Endothelial cell (in vitro differentiated cells): ENCODE measurements at regions not wholly inside any gene's neighbourhood (a gene's known extent, or its start where the extent isn't known, plus 50 kb on each side); places are given as distances from the start of the nearest gene placed in this dataset.

Experiments
- DNase-seq: peaks from one replicate; pipeline ENCODE4 v3.0.0; 2021; ENCODE audit warnings: low spot score
- H3K27ac Mint-ChIP-seq: one replicate; pipeline ENCODE4 v1.8.0; 2021; ENCODE audit warnings: mixed read lengths, inconsistent platforms; ENCODE audit not compliant: unreplicated experiment
- H3K27me3 Mint-ChIP-seq: one replicate; pipeline ENCODE4 v1.8.0; 2021; ENCODE audit warnings: mild to moderate bottlenecking, moderate library complexity, mixed read lengths, inconsistent platforms; ENCODE audit not compliant: unreplicated experiment
- H3K36me3 Mint-ChIP-seq: one replicate; pipeline ENCODE4 v1.8.0; 2021; ENCODE audit warnings: mild to moderate bottlenecking, low read depth, mixed read lengths, inconsistent platforms; ENCODE audit not compliant: unreplicated experiment
- H3K4me1 Mint-ChIP-seq: one replicate; pipeline ENCODE4 v1.8.0; 2021; ENCODE audit warnings: mild to moderate bottlenecking, mixed read lengths, inconsistent platforms; ENCODE audit not compliant: unreplicated experiment
- H3K4me3 Mint-ChIP-seq: one replicate; pipeline ENCODE4 v1.8.0; 2021; ENCODE audit warnings: mild to moderate bottlenecking, mixed read lengths, inconsistent platforms; ENCODE audit not compliant: unreplicated experiment
- H3K9me3 Mint-ChIP-seq: one replicate; pipeline ENCODE4 v1.8.0; 2021; ENCODE audit warnings: mixed read lengths, inconsistent platforms; ENCODE audit not compliant: unreplicated experiment
- CTCF ChIP-seq: fragments of 200-600 bp; sonication (generic); IDR thresholded peaks from one replicate; pipeline ENCODE4 v1.5.0; 2021; ENCODE audit warnings: antibody characterized with exemption; ENCODE audit not compliant: unreplicated experiment

- Mint-ChIP-seq H3K36me3 (no peaks in the 10 kb centered on the region), H3K9me3 (no peaks in the 10 kb centered on the region), H3K4me1 (no peaks in the 10 kb centered on the region), H3K27ac (no peak overlapping the region), H3K4me3 (no peak overlapping the region), H3K27me3 (no peaks in the 10 kb centered on the region)
- TF ChIP-seq CTCF, result no peak
- no peak for DNase-seq
Observed at GRCh38 chr19:30891051-30891450, 458.2 kb downstream of the TSHZ3 start.

GRCh38 chr19:30890033-30890432 is 459.2 kb downstream of the TSHZ3 start:
- no peaks in the 10 kb centered on the region for H3K4me1 Mint-ChIP-seq
- no peak for DNase-seq
- no peak for TF ChIP-seq CTCF
- H3K27me3 Mint-ChIP-seq, result no peaks in the 10 kb centered on the region
- no peaks in the 10 kb centered on the region for H3K9me3 Mint-ChIP-seq
- H3K4me3 Mint-ChIP-seq, result no peak overlapping the region
- no peaks in the 10 kb centered on the region for H3K36me3 Mint-ChIP-seq
- no peak overlapping the region for H3K27ac Mint-ChIP-seq

DNA sequence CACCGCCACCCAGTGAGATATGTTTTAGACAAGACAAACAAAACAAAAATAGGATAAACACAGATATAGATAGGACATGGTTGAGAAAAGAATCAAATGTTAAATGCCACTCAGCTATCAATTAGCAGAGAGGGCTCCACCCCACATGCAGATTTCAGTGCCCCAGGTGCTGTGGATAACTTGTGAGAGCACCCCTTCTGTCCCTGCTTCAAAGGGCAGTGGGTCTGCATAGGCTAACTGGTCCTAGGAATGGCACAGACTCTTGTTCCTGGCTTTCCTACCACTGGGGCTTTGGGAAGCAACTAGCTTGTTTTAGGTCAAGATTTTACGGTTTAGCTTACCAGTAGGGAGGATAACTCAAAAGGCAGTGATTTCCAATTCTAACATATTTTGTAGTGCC is 460.3 kb downstream of the TSHZ3 start:
- Mint-ChIP-seq H3K27ac (no peak overlapping the region), H3K36me3 (no peaks in the 10 kb centered on the region), H3K4me3 (no peak overlapping the region), H3K4me1 (no peaks in the 10 kb centered on the region), H3K9me3 (no peaks in the 10 kb centered on the region), H3K27me3 (no peaks in the 10 kb centered on the region)
- no peak for TF ChIP-seq CTCF
- DNase-seq, result no peak

DNA sequence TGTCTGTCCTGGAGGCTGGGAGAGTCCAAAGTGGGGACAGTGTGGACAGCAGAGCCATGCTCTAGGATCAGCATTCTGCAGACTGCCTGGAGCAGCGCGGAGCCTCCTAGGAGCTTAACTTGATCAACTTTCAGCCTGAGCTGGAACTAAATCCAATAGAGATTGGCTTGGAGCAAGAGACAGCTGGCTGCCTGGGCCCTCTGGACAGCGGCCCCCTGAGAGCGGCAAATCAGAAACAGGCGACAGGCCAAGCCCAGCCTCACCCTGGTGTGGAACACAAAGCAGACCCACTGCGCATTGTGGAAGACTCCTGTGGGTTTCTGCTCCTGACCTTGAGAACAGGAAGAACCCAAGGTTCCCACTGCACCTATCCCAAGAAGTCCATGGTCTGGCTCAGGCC is 462.2 kb downstream of the TSHZ3 start:
- Mint-ChIP-seq H3K9me3 (no peaks in the 10 kb centered on the region), H3K27me3 (no peaks in the 10 kb centered on the region), H3K27ac (no peak overlapping the region), H3K4me3 (no peak overlapping the region), H3K4me1 (no peaks in the 10 kb centered on the region), H3K36me3 (no peaks in the 10 kb centered on the region)
- no peak for TF ChIP-seq CTCF
- no peak for DNase-seq

DNA sequence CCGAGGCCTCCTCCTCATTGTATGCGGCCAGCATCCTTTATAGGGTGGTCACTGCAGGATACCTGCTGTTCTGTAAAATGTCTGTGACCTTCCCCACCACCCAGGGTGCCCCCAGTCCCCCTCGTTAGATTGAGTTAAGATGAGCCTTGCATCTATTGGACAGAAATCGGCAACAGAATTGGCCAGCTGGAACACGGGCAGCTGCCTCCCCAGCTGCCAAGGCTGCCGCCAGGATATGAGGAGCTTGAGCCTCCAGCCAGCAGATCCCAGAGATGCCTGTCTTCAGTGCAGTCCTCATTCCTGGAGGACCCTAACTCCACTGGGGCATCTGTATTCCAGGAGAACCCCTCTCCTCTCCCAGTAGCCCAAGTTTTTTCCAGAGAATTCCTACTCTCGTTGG is 463.0 kb downstream of the TSHZ3 start:
- DNase-seq, result no peak
- Mint-ChIP-seq H3K27ac (no peak overlapping the region), H3K4me3 (no peak overlapping the region), H3K9me3 (no peaks in the 10 kb centered on the region), H3K36me3 (no peaks in the 10 kb centered on the region), H3K27me3 (no peaks in the 10 kb centered on the region), H3K4me1 (no peaks in the 10 kb centered on the region)
- TF ChIP-seq CTCF, result no peak
